Activated CD8-positive, alpha-beta T cell treated with anti-CD3 and anti-CD28 coated beads, Interleukin-2, amount 10 ng/mL, durations not matched to agents 7 days and 5 days (primary cell): ENCODE measurements at regions not wholly inside any gene's neighbourhood (a gene's known extent, or its start where the extent isn't known, plus 50 kb on each side); places are given as distances from the start of the nearest gene placed in this dataset.

Experiments used
- ATAC-seq: fragments of 150-1000 bp; cut with Tn5 transposase; one replicate; pipeline ENCODE4 v1.10.0; 2021; ENCODE audit warnings: moderate library complexity
- CTCF ChIA-PET: fragments of 350-600 bp; sonication (Branson Sonifier 250); formaldehyde crosslinking; loops from one replicate; lab custom pipeline; 2021; ENCODE audit warnings: antibody characterized with exemption; lab: Charles Lee
- POLR2A ChIA-PET: fragments of 350-600 bp; sonication (Branson Sonifier 250); formaldehyde crosslinking; loops from one replicate; lab custom pipeline; 2021; ENCODE audit warnings: antibody characterized with exemption; lab: Charles Lee
- DNase-seq: peaks from one replicate; pipeline ENCODE4 v3.0.0-alpha.2; 2020
- H3K27ac Mint-ChIP-seq: one replicate; pipeline ENCODE4 v1.8.0; 2021; ENCODE audit warnings: mild to moderate bottlenecking, mixed read lengths
- H3K27me3 Mint-ChIP-seq: one replicate; pipeline ENCODE4 v1.8.0; 2021; ENCODE audit warnings: low read depth, mixed read lengths
- H3K36me3 Mint-ChIP-seq: one replicate; pipeline ENCODE4 v1.8.0; 2021; ENCODE audit warnings: low read depth, mixed read lengths
- H3K4me1 Mint-ChIP-seq: one replicate; pipeline ENCODE4 v1.8.0; 2021; ENCODE audit warnings: low read depth, mixed read lengths
- H3K4me3 Mint-ChIP-seq: one replicate; pipeline ENCODE4 v1.8.0; 2021; ENCODE audit warnings: mild to moderate bottlenecking, mixed read lengths
- H3K9me3 Mint-ChIP-seq: one replicate; pipeline ENCODE4 v1.8.0; 2022; ENCODE audit warnings: mixed read lengths; ENCODE audit not compliant: insufficient read depth

- H3K4me1 Mint-ChIP-seq: peaks cover 11% of the 10 kb centered on the region
- ChIA-PET CTCF (no interaction called here), POLR2A (no interaction called here)
- H3K36me3 Mint-ChIP-seq: no peaks in the 10 kb centered on the region
- ATAC-seq: peak; percentile 25
- H3K4me3 Mint-ChIP-seq: no peak overlapping the region
- no peak overlapping the region for H3K27ac Mint-ChIP-seq
- H3K9me3 Mint-ChIP-seq: no peaks in the 10 kb centered on the region
- DNase-seq: no peak
- no peaks in the 10 kb centered on the region for H3K27me3 Mint-ChIP-seq
Observed at GRCh38 chr7:140239653-140239935, 62.8 kb upstream of the KDM7A start.

GRCh38 chr7:140238778-140239652 lies 62.2 kb upstream of the KDM7A start:
- no peaks in the 10 kb centered on the region for H3K27me3 Mint-ChIP-seq
- no peak overlapping the region for H3K27ac Mint-ChIP-seq
- DNase-seq: no peak
- H3K4me3 Mint-ChIP-seq: no peak overlapping the region
- POLR2A ChIA-PET: no interaction called here
- peaks cover 11% of the 10 kb centered on the region for H3K4me1 Mint-ChIP-seq
- no peaks in the 10 kb centered on the region for H3K36me3 Mint-ChIP-seq
- no peaks in the 10 kb centered on the region for H3K9me3 Mint-ChIP-seq
- CTCF ChIA-PET: no interaction called here
- ATAC-seq: no peak

GRCh38 chr7:140237390-140237789 lies 60.6 kb upstream of the KDM7A start:
- no peak for DNase-seq
- H3K4me1 Mint-ChIP-seq: peaks cover 10% of the 10 kb centered on the region
- POLR2A ChIA-PET: no interaction called here

GRCh38 chr7:140236626-140237025 lies 59.8 kb upstream of the KDM7A start:
- ATAC-seq: no peak
- Mint-ChIP-seq H3K36me3 (peaks cover 4% of the 10 kb centered on the region), H3K27ac (no peak overlapping the region), H3K4me3 (no peak overlapping the region), H3K4me1 (peaks cover 10% of the 10 kb centered on the region), H3K27me3 (peaks cover 2% of the 10 kb centered on the region), H3K9me3 (no peaks in the 10 kb centered on the region)
- CTCF ChIA-PET: no interaction called here
- DNase-seq: no peak
- POLR2A ChIA-PET: interaction anchor here (2.5 kb wide), 1 partner anchor 27 kb away, joined by 5 read pairs; no protein-coding TSS in a partner anchor

More at GRCh38 chr7:140237390-140237789, 60.6 kb upstream of the KDM7A start:
- CTCF ChIA-PET: no interaction called here
- Mint-ChIP-seq H3K27me3 (peaks cover 2% of the 10 kb centered on the region), H3K27ac (no peak overlapping the region), H3K36me3 (no peaks in the 10 kb centered on the region), H3K9me3 (no peaks in the 10 kb centered on the region), H3K4me3 (no peak overlapping the region)
- ATAC-seq: no peak

- Mint-ChIP-seq H3K4me1 (peaks cover 19% of the 10 kb centered on the region), H3K4me3 (no peak overlapping the region), H3K9me3 (no peaks in the 10 kb centered on the region), H3K27me3 (peaks cover 2% of the 10 kb centered on the region), H3K27ac (no peak overlapping the region), H3K36me3 (peaks cover 7% of the 10 kb centered on the region)
- DNase-seq (no peak), ATAC-seq (no peak)
- POLR2A ChIA-PET: interaction anchor here (2.5 kb wide), 1 partner anchor 28 kb away, joined by 5 read pairs; no protein-coding TSS in a partner anchor
- CTCF ChIA-PET: no interaction called here
Observed at GRCh38 chr7:140235114-140235513, 58.3 kb upstream of the KDM7A start.

GRCh38 chr7:140232957-140233917 lies 56.5 kb upstream of the KDM7A start:
- ChIA-PET POLR2A (interaction anchor here (1.3 kb wide), 1 partner anchor 56 kb away, joined by 3 read pairs; the partner anchor contains the start of gene KDM7A), CTCF (interaction anchor here (2.6 kb wide), 1 partner anchor 71 kb away, joined by 11 read pairs; no protein-coding TSS in a partner anchor)

GRCh38 chr7:140231771-140232491 lies 55.1 kb upstream of the KDM7A start:
- Mint-ChIP-seq H3K27me3 (peaks cover 2% of the 10 kb centered on the region), H3K36me3 (peaks cover 7% of the 10 kb centered on the region), H3K4me3 (peak overlapping the region; percentile 85), H3K9me3 (no peaks in the 10 kb centered on the region), H3K27ac (peak overlapping the region; percentile 89), H3K4me1 (peaks cover 32% of the 10 kb centered on the region)
- DNase-seq (peak; percentile 33), ATAC-seq (no peak)
- ChIA-PET POLR2A (interaction anchor here (1.8 to 2.9 kb wide), 2 partner anchors 31 to 55 kb away, joined by 6 to 25 read pairs; partner anchors contain the start of gene KDM7A), CTCF (interaction anchor here (0.7 to 2.6 kb wide), 2 partner anchors 35 to 72 kb away, joined by 3 to 11 read pairs; no protein-coding TSS in a partner anchor)

More at GRCh38 chr7:140232957-140233917, 56.5 kb upstream of the KDM7A start:
- no peaks in the 10 kb centered on the region for H3K9me3 Mint-ChIP-seq
- no peak overlapping the region for H3K27ac Mint-ChIP-seq
- H3K4me3 Mint-ChIP-seq: no peak overlapping the region
- peaks cover 2% of the 10 kb centered on the region for H3K27me3 Mint-ChIP-seq
- no peak for ATAC-seq
- H3K36me3 Mint-ChIP-seq: peaks cover 7% of the 10 kb centered on the region
- no peak for DNase-seq
- H3K4me1 Mint-ChIP-seq: peaks cover 28% of the 10 kb centered on the region

GRCh38 chr7:140230861-140231770 lies 54.3 kb upstream of the KDM7A start:
- H3K36me3 Mint-ChIP-seq: peaks cover 7% of the 10 kb centered on the region
- DNase-seq: peak; percentile 66
- H3K27me3 Mint-ChIP-seq: peaks cover 2% of the 10 kb centered on the region
- H3K9me3 Mint-ChIP-seq: no peaks in the 10 kb centered on the region
- ChIA-PET POLR2A (interaction anchor here (0.8 to 2.9 kb wide), 5 partner anchors 18 to 54 kb away, joined by 5 to 25 read pairs (median 6); partner anchors contain the start of gene KDM7A), CTCF (interaction anchor here (0.7 to 2.6 kb wide), 7 partner anchors 18 to 73 kb away, joined by 3 to 11 read pairs (median 4); no protein-coding TSS in a partner anchor)
- peak overlapping the region; percentile 85 for H3K4me3 Mint-ChIP-seq
- peak overlapping the region; percentile 89 for H3K27ac Mint-ChIP-seq
- peak; percentile 47 for ATAC-seq
- H3K4me1 Mint-ChIP-seq: peaks cover 37% of the 10 kb centered on the region

- H3K4me1 Mint-ChIP-seq: peaks cover 44% of the 10 kb centered on the region
- POLR2A ChIA-PET: interaction anchor here (0.8 to 2.9 kb wide), 7 partner anchors 18 to 54 kb away, joined by 5 to 25 read pairs (median 5); partner anchors contain the start of gene KDM7A
Observed at GRCh38 chr7:140230516-140230860, 53.7 kb upstream of the KDM7A start.

More at GRCh38 chr7:140230516-140230860, 53.7 kb upstream of the KDM7A start:
- CTCF ChIA-PET: interaction anchor here (1.0 to 2.0 kb wide), 5 partner anchors 18 to 55 kb away, joined by 3 to 8 read pairs (median 4); no protein-coding TSS in a partner anchor
- ATAC-seq (peak; percentile 75), DNase-seq (peak; percentile 79)
- Mint-ChIP-seq H3K27ac (peak overlapping the region; percentile 96), H3K27me3 (peaks cover 2% of the 10 kb centered on the region), H3K9me3 (no peaks in the 10 kb centered on the region), H3K36me3 (peaks cover 7% of the 10 kb centered on the region), H3K4me3 (peak overlapping the region; percentile 85)
